Liver (tissue), 3 donors: ENCODE measurements at regions not wholly inside any gene's neighbourhood (a gene's known extent, or its start where the extent isn't known, plus 50 kb on each side); places are given as distances from the start of the nearest gene placed in this dataset.

Experiments used
- EGR1 ChIP-seq, 2 donors: IDR thresholded peaks; 2 replicates each; pipeline ENCODE4 v1.6.1; 2016 to 2018; ENCODE audit warnings: antibody characterized with exemption in 2 of 2, low read depth in 2 of 2
- FOXA1 ChIP-seq: IDR thresholded peaks from 2 replicates; pipeline ENCODE4 v1.6.1; 2016; ENCODE audit warnings: antibody characterized with exemption
- JUND ChIP-seq, 2 donors: IDR thresholded peaks; 2 replicates each; pipeline ENCODE4 v1.6.1; 2016; ENCODE audit warnings: antibody characterized with exemption in 2 of 2
- RAD21 ChIP-seq, 2 donors: IDR thresholded peaks; 2 replicates each; pipeline ENCODE4 v1.6.1; 2016; ENCODE audit warnings: antibody characterized with exemption in 2 of 2, mild to moderate bottlenecking in 2 of 2
- SP1 ChIP-seq: IDR thresholded peaks from 2 replicates; pipeline ENCODE4 v1.6.1; 2018; ENCODE audit warnings: antibody characterized with exemption, mild to moderate bottlenecking
- TAF1 ChIP-seq: conservative IDR thresholded peaks from 2 replicates; pipeline ENCODE4 v1.6.1; 2016; ENCODE audit warnings: antibody characterized with exemption, mild to moderate bottlenecking
- YY1 ChIP-seq: IDR thresholded peaks from 2 replicates; pipeline ENCODE4 v1.6.1; 2016; ENCODE audit warnings: antibody characterized with exemption, mild to moderate bottlenecking
- TF ChIP-seq, protein P1 (sequence below): fragments of 150-350 bp; IDR thresholded peaks from 2 replicates; pipeline ENCODE4 v1.5.1; 2017; ENCODE audit warnings: improper control_type of control experiment, low read depth, low read length; ENCODE audit not compliant: missing input control
- TF ChIP-seq, protein P2 (sequence below): IDR thresholded peaks from 2 replicates; pipeline ENCODE4 v1.6.1; 2016; ENCODE audit warnings: antibody characterized with exemption
- TF ChIP-seq, protein P3 (sequence below): IDR thresholded peaks from 2 replicates; pipeline ENCODE4 v1.6.1; 2016; ENCODE audit warnings: antibody characterized with exemption
- TF ChIP-seq, protein P4 (sequence below): IDR thresholded peaks from 2 replicates; pipeline ENCODE4 v1.6.1; 2016; ENCODE audit warnings: antibody characterized with exemption, mild to moderate bottlenecking
- TF ChIP-seq, protein P5 (sequence below): IDR thresholded peaks from 2 replicates; pipeline ENCODE4 v1.6.1; 2016; ENCODE audit warnings: antibody characterized with exemption
- donor health status: healthy.
- donor health status: healthy.

DNA sequence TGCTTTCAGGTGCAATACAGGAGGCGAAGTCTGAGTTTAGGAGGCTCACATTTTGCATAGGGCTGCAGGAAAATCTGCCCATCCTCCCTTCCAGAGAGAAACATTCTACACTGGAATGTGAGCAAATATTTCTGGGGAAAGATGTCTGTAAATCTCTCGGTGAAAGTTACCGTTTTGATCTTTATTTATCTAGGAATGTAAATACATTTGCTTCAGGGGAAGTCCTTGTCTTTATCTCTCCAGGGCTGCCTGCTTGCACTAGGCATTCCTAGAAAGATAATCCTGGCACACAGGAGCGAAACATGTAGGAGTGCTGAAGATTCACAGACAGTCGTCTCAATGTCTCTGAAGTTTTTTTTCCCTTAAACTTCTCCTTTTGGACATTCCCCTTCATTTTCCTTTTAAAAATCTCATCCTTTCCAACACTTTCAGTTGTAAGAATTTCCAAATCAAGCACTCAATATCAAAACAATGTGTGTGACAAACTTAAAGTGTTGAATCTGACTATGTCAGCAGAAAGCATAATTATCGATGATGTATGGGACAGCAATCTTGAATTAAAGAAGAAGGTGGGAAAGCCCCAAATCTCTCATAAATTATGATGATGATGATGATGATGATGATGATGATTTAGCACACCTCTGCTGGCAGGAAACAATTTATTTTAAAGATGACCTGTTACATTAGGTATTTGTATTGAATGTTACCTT lies 113.4 kb upstream of the RESF1 start:
- TF ChIP-seq, protein P1, sequence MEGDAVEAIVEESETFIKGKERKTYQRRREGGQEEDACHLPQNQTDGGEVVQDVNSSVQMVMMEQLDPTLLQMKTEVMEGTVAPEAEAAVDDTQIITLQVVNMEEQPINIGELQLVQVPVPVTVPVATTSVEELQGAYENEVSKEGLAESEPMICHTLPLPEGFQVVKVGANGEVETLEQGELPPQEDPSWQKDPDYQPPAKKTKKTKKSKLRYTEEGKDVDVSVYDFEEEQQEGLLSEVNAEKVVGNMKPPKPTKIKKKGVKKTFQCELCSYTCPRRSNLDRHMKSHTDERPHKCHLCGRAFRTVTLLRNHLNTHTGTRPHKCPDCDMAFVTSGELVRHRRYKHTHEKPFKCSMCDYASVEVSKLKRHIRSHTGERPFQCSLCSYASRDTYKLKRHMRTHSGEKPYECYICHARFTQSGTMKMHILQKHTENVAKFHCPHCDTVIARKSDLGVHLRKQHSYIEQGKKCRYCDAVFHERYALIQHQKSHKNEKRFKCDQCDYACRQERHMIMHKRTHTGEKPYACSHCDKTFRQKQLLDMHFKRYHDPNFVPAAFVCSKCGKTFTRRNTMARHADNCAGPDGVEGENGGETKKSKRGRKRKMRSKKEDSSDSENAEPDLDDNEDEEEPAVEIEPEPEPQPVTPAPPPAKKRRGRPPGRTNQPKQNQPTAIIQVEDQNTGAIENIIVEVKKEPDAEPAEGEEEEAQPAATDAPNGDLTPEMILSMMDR: no peak
- TF ChIP-seq FOXA1 (no peak), SP1 (no peak), TAF1 (no peak), EGR1 (IDR thresholded peaks at IDR 0.05; ENCODE audit: low read depth in 2 of 2) (no peak), JUND (IDR thresholded peaks at IDR 0.05) (no peak), RAD21 (IDR thresholded peaks at IDR 0.05) (no peak), YY1 (no peak)
- TF ChIP-seq, protein P2, sequence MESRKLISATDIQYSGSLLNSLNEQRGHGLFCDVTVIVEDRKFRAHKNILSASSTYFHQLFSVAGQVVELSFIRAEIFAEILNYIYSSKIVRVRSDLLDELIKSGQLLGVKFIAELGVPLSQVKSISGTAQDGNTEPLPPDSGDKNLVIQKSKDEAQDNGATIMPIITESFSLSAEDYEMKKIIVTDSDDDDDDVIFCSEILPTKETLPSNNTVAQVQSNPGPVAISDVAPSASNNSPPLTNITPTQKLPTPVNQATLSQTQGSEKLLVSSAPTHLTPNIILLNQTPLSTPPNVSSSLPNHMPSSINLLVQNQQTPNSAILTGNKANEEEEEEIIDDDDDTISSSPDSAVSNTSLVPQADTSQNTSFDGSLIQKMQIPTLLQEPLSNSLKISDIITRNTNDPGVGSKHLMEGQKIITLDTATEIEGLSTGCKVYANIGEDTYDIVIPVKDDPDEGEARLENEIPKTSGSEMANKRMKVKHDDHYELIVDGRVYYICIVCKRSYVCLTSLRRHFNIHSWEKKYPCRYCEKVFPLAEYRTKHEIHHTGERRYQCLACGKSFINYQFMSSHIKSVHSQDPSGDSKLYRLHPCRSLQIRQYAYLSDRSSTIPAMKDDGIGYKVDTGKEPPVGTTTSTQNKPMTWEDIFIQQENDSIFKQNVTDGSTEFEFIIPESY: no peak
- TF ChIP-seq, protein P3, sequence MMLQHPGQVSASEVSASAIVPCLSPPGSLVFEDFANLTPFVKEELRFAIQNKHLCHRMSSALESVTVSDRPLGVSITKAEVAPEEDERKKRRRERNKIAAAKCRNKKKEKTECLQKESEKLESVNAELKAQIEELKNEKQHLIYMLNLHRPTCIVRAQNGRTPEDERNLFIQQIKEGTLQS: no peak
- TF ChIP-seq, protein P4, sequence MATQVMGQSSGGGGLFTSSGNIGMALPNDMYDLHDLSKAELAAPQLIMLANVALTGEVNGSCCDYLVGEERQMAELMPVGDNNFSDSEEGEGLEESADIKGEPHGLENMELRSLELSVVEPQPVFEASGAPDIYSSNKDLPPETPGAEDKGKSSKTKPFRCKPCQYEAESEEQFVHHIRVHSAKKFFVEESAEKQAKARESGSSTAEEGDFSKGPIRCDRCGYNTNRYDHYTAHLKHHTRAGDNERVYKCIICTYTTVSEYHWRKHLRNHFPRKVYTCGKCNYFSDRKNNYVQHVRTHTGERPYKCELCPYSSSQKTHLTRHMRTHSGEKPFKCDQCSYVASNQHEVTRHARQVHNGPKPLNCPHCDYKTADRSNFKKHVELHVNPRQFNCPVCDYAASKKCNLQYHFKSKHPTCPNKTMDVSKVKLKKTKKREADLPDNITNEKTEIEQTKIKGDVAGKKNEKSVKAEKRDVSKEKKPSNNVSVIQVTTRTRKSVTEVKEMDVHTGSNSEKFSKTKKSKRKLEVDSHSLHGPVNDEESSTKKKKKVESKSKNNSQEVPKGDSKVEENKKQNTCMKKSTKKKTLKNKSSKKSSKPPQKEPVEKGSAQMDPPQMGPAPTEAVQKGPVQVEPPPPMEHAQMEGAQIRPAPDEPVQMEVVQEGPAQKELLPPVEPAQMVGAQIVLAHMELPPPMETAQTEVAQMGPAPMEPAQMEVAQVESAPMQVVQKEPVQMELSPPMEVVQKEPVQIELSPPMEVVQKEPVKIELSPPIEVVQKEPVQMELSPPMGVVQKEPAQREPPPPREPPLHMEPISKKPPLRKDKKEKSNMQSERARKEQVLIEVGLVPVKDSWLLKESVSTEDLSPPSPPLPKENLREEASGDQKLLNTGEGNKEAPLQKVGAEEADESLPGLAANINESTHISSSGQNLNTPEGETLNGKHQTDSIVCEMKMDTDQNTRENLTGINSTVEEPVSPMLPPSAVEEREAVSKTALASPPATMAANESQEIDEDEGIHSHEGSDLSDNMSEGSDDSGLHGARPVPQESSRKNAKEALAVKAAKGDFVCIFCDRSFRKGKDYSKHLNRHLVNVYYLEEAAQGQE: no peak
- TF ChIP-seq, protein P5, sequence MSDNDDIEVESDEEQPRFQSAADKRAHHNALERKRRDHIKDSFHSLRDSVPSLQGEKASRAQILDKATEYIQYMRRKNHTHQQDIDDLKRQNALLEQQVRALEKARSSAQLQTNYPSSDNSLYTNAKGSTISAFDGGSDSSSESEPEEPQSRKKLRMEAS: no peak
